ENCODE measurements at regions not wholly inside any gene's neighbourhood (a gene's known extent, or its start where the extent isn't known, plus 50 kb on each side); places are given as distances from the start of the nearest gene placed in this dataset.
A peak's percentile ranks its signal among the peaks of the same experiment; 100 is the strongest.

GRCh38 chr14:80388980-80389711, 177.8 kb upstream of the DIO2 start:
- Histone ChIP-seq H3K18ac (ENCODE audit: low read length) (no peak overlapping the region), H3K23ac (ENCODE audit: low read length) (no peak overlapping the region), H3K4ac (ENCODE audit: low read depth, low read length) (no peak overlapping the region), H3K79me2 (ENCODE audit: control insufficient read depth, insufficient read depth, low read length) (no peaks in the 10 kb centered on the region), H3K79me1 (ENCODE audit: low read length) (no peaks in the 10 kb centered on the region), H2BK15ac (replicated peaks; ENCODE audit: low read depth) (no peak overlapping the region), H3K27ac (ENCODE audit: low read depth, low read length) (no peak overlapping the region), H3K4me2 (ENCODE audit: low read length) (no peak overlapping the region), H2BK120ac (ENCODE audit: low read depth, low read length) (no peak overlapping the region), H3K4me1 (ENCODE audit: control insufficient read depth, low read depth, low read length) (no peaks in the 10 kb centered on the region), H3K56ac (ENCODE audit: low read length) (no peak overlapping the region), H4K8ac (ENCODE audit: low read depth, low read length) (no peak overlapping the region), H4K5ac (ENCODE audit: low read length) (no peak overlapping the region), H3K36me3 (ENCODE audit: control insufficient read depth, insufficient read depth, low read length) (no peaks in the 10 kb centered on the region), H3K9ac (ENCODE audit: low read length) (no peak overlapping the region), H3K27me3 (ENCODE audit: insufficient read depth, low read length, poor library complexity) (no peaks in the 10 kb centered on the region), H2BK5ac (ENCODE audit: low read length) (no peak overlapping the region), H2AK5ac (ENCODE audit: low read length) (no peak overlapping the region), H3K4me3 (ENCODE audit: low read length) (no peak overlapping the region)
- no CpG with 5 or more reads among the region's 2 CpGs for WGBS (ENCODE audit: extremely low coverage, insufficient coverage, low lambda C conversion rate)
- peak; percentile 55 for DNase-seq

GRCh38 chr14:80387563-80387981, 176.3 kb upstream of the DIO2 start:
- H2AK5ac ChIP-seq (ENCODE audit: low read length) = no peak overlapping the region
- H3K4me2 ChIP-seq (ENCODE audit: low read length) = no peak overlapping the region
- no peak overlapping the region for H3K9ac ChIP-seq (ENCODE audit: low read length)
- no peak overlapping the region for H3K4ac ChIP-seq (ENCODE audit: low read depth, low read length)
- H3K79me1 ChIP-seq (ENCODE audit: low read length) = no peaks in the 10 kb centered on the region
- H4K5ac ChIP-seq (ENCODE audit: low read length) = no peak overlapping the region
- H2BK15ac ChIP-seq (replicated peaks; ENCODE audit: low read depth) = no peak overlapping the region
- H2BK120ac ChIP-seq (ENCODE audit: low read depth, low read length) = no peak overlapping the region
- WGBS (ENCODE audit: extremely low coverage, insufficient coverage, low lambda C conversion rate) = no CpG with 5 or more reads among the region's 7 CpGs
- no peak for DNase-seq
- no peak overlapping the region for H3K23ac ChIP-seq (ENCODE audit: low read length)
- H3K27ac ChIP-seq (ENCODE audit: low read depth, low read length) = no peak overlapping the region
- H2BK5ac ChIP-seq (ENCODE audit: low read length) = no peak overlapping the region
- no peaks in the 10 kb centered on the region for H3K79me2 ChIP-seq (ENCODE audit: control insufficient read depth, insufficient read depth, low read length)
- H3K4me3 ChIP-seq (ENCODE audit: low read length) = no peak overlapping the region
- H3K27me3 ChIP-seq (ENCODE audit: insufficient read depth, low read length, poor library complexity) = no peaks in the 10 kb centered on the region
- H3K36me3 ChIP-seq (ENCODE audit: control insufficient read depth, insufficient read depth, low read length) = no peaks in the 10 kb centered on the region
- H3K18ac ChIP-seq (ENCODE audit: low read length) = no peak overlapping the region
- no peaks in the 10 kb centered on the region for H3K4me1 ChIP-seq (ENCODE audit: control insufficient read depth, low read depth, low read length)
- no peak overlapping the region for H4K8ac ChIP-seq (ENCODE audit: low read depth, low read length)
- no peak overlapping the region for H3K56ac ChIP-seq (ENCODE audit: low read length)

- Histone ChIP-seq H2AK5ac (ENCODE audit: low read length) (no peak overlapping the region), H3K23ac (ENCODE audit: low read length) (no peak overlapping the region), H3K4ac (ENCODE audit: low read depth, low read length) (no peak overlapping the region), H3K79me2 (ENCODE audit: control insufficient read depth, insufficient read depth, low read length) (no peaks in the 10 kb centered on the region), H3K27me3 (ENCODE audit: insufficient read depth, low read length, poor library complexity) (no peaks in the 10 kb centered on the region), H2BK120ac (ENCODE audit: low read depth, low read length) (no peak overlapping the region), H4K8ac (ENCODE audit: low read depth, low read length) (no peak overlapping the region), H3K4me2 (ENCODE audit: low read length) (no peak overlapping the region), H2BK5ac (ENCODE audit: low read length) (no peak overlapping the region), H3K18ac (ENCODE audit: low read length) (no peak overlapping the region), H3K56ac (ENCODE audit: low read length) (no peak overlapping the region), H4K5ac (ENCODE audit: low read length) (no peak overlapping the region), H3K79me1 (ENCODE audit: low read length) (no peaks in the 10 kb centered on the region), H2BK15ac (replicated peaks; ENCODE audit: low read depth) (no peak overlapping the region), H3K27ac (ENCODE audit: low read depth, low read length) (no peak overlapping the region), H3K4me3 (ENCODE audit: low read length) (no peak overlapping the region), H3K4me1 (ENCODE audit: control insufficient read depth, low read depth, low read length) (no peaks in the 10 kb centered on the region), H3K36me3 (ENCODE audit: control insufficient read depth, insufficient read depth, low read length) (no peaks in the 10 kb centered on the region), H3K9ac (ENCODE audit: low read length) (no peak overlapping the region)
- DNase-seq = no peak
- WGBS (ENCODE audit: extremely low coverage, insufficient coverage, low lambda C conversion rate) = no CpG with 5 or more reads among the region's 3 CpGs
Observed at GRCh38 chr14:80385336-80385735, 174.0 kb upstream of the DIO2 start.

GRCh38 chr14:80383223-80383622, 171.9 kb upstream of the DIO2 start:
- no peak overlapping the region for H3K56ac ChIP-seq (ENCODE audit: low read length)
- no peak overlapping the region for H4K5ac ChIP-seq (ENCODE audit: low read length)
- WGBS (ENCODE audit: extremely low coverage, insufficient coverage, low lambda C conversion rate) = no CpG with 5 or more reads among the region's 1 CpG

GRCh38 chr14:80381807-80382363, 170.6 kb upstream of the DIO2 start:
- Histone ChIP-seq H2BK15ac (replicated peaks; ENCODE audit: low read depth) (no peak overlapping the region), H4K5ac (ENCODE audit: low read length) (no peak overlapping the region), H4K8ac (ENCODE audit: low read depth, low read length) (no peak overlapping the region), H3K9ac (ENCODE audit: low read length) (no peak overlapping the region), H3K18ac (ENCODE audit: low read length) (no peak overlapping the region), H3K36me3 (ENCODE audit: control insufficient read depth, insufficient read depth, low read length) (no peaks in the 10 kb centered on the region), H2BK5ac (ENCODE audit: low read length) (no peak overlapping the region), H3K23ac (ENCODE audit: low read length) (no peak overlapping the region), H3K4me2 (ENCODE audit: low read length) (no peak overlapping the region), H3K4ac (ENCODE audit: low read depth, low read length) (no peak overlapping the region), H3K27me3 (ENCODE audit: insufficient read depth, low read length, poor library complexity) (no peaks in the 10 kb centered on the region), H3K56ac (ENCODE audit: low read length) (no peak overlapping the region), H3K79me2 (ENCODE audit: control insufficient read depth, insufficient read depth, low read length) (no peaks in the 10 kb centered on the region), H3K4me3 (ENCODE audit: low read length) (no peak overlapping the region), H2BK120ac (ENCODE audit: low read depth, low read length) (no peak overlapping the region), H3K79me1 (ENCODE audit: low read length) (no peaks in the 10 kb centered on the region), H2AK5ac (ENCODE audit: low read length) (no peak overlapping the region), H3K27ac (ENCODE audit: low read depth, low read length) (no peak overlapping the region), H3K4me1 (ENCODE audit: control insufficient read depth, low read depth, low read length) (no peaks in the 10 kb centered on the region)
- no peak for DNase-seq
- no CpG with 5 or more reads among the region's 5 CpGs for WGBS (ENCODE audit: extremely low coverage, insufficient coverage, low lambda C conversion rate)

More at GRCh38 chr14:80383223-80383622, 171.9 kb upstream of the DIO2 start:
- Histone ChIP-seq H3K27ac (ENCODE audit: low read depth, low read length) (no peak overlapping the region), H3K4me3 (ENCODE audit: low read length) (no peak overlapping the region), H2BK120ac (ENCODE audit: low read depth, low read length) (no peak overlapping the region), H2BK5ac (ENCODE audit: low read length) (no peak overlapping the region), H3K79me2 (ENCODE audit: control insufficient read depth, insufficient read depth, low read length) (no peaks in the 10 kb centered on the region), H3K36me3 (ENCODE audit: control insufficient read depth, insufficient read depth, low read length) (no peaks in the 10 kb centered on the region), H3K4me2 (ENCODE audit: low read length) (no peak overlapping the region), H3K27me3 (ENCODE audit: insufficient read depth, low read length, poor library complexity) (no peaks in the 10 kb centered on the region), H2BK15ac (replicated peaks; ENCODE audit: low read depth) (no peak overlapping the region), H3K79me1 (ENCODE audit: low read length) (no peaks in the 10 kb centered on the region), H3K4me1 (ENCODE audit: control insufficient read depth, low read depth, low read length) (no peaks in the 10 kb centered on the region), H3K4ac (ENCODE audit: low read depth, low read length) (no peak overlapping the region), H3K23ac (ENCODE audit: low read length) (no peak overlapping the region), H2AK5ac (ENCODE audit: low read length) (no peak overlapping the region), H3K9ac (ENCODE audit: low read length) (no peak overlapping the region), H3K18ac (ENCODE audit: low read length) (no peak overlapping the region), H4K8ac (ENCODE audit: low read depth, low read length) (no peak overlapping the region)
- no peak for DNase-seq

GRCh38 chr14:80379035-80379434, 167.7 kb upstream of the DIO2 start:
- H3K56ac ChIP-seq (ENCODE audit: low read length) = no peak overlapping the region
- H2BK120ac ChIP-seq (ENCODE audit: low read depth, low read length) = no peak overlapping the region
- no peak overlapping the region for H3K27ac ChIP-seq (ENCODE audit: low read depth, low read length)
- H2BK15ac ChIP-seq (replicated peaks; ENCODE audit: low read depth) = no peak overlapping the region
- H3K9ac ChIP-seq (ENCODE audit: low read length) = no peak overlapping the region
- no peak overlapping the region for H4K5ac ChIP-seq (ENCODE audit: low read length)
- no peak for DNase-seq
- H4K8ac ChIP-seq (ENCODE audit: low read depth, low read length) = no peak overlapping the region
- no peaks in the 10 kb centered on the region for H3K79me2 ChIP-seq (ENCODE audit: control insufficient read depth, insufficient read depth, low read length)
- H3K4me3 ChIP-seq (ENCODE audit: low read length) = no peak overlapping the region
- WGBS (ENCODE audit: extremely low coverage, insufficient coverage, low lambda C conversion rate) = no CpG with 5 or more reads among the region's 1 CpG
- H2BK5ac ChIP-seq (ENCODE audit: low read length) = no peak overlapping the region
- no peaks in the 10 kb centered on the region for H3K79me1 ChIP-seq (ENCODE audit: low read length)
- no peaks in the 10 kb centered on the region for H3K4me1 ChIP-seq (ENCODE audit: control insufficient read depth, low read depth, low read length)
- no peaks in the 10 kb centered on the region for H3K27me3 ChIP-seq (ENCODE audit: insufficient read depth, low read length, poor library complexity)
- H3K18ac ChIP-seq (ENCODE audit: low read length) = no peak overlapping the region
- H3K4ac ChIP-seq (ENCODE audit: low read depth, low read length) = no peak overlapping the region
- no peaks in the 10 kb centered on the region for H3K36me3 ChIP-seq (ENCODE audit: control insufficient read depth, insufficient read depth, low read length)
- no peak overlapping the region for H2AK5ac ChIP-seq (ENCODE audit: low read length)
- H3K4me2 ChIP-seq (ENCODE audit: low read length) = no peak overlapping the region
- H3K23ac ChIP-seq (ENCODE audit: low read length) = no peak overlapping the region
